Osteocyte (in vitro differentiated cells): ENCODE measurements at regions not wholly inside any gene's neighbourhood (a gene's known extent, or its start where the extent isn't known, plus 50 kb on each side); places are given as distances from the start of the nearest gene placed in this dataset.

Experiments used
- DNase-seq: peaks from one replicate; pipeline ENCODE4 v3.0.0; 2021; ENCODE audit warnings: mixed read lengths; ENCODE audit not compliant: unreplicated experiment; ENCODE audit errors: extremely low spot score
- H3K27ac Mint-ChIP-seq: one replicate; pipeline ENCODE4 v1.8.0; 2021; ENCODE audit warnings: mild to moderate bottlenecking, mixed read lengths; ENCODE audit not compliant: unreplicated experiment
- H3K27me3 Mint-ChIP-seq: one replicate; pipeline ENCODE4 v1.8.0; 2021; ENCODE audit warnings: mixed read lengths; ENCODE audit not compliant: unreplicated experiment
- H3K36me3 Mint-ChIP-seq: one replicate; pipeline ENCODE4 v1.8.0; 2021; ENCODE audit warnings: mixed read lengths; ENCODE audit not compliant: unreplicated experiment
- H3K4me1 Mint-ChIP-seq: one replicate; pipeline ENCODE4 v1.8.0; 2021; ENCODE audit warnings: mixed read lengths; ENCODE audit not compliant: unreplicated experiment
- H3K4me3 Mint-ChIP-seq: one replicate; pipeline ENCODE4 v1.8.0; 2021; ENCODE audit warnings: mild to moderate bottlenecking, moderate library complexity, mixed read lengths; ENCODE audit not compliant: unreplicated experiment
- H3K9me3 Mint-ChIP-seq: one replicate; pipeline ENCODE4 v1.8.0; 2021; ENCODE audit warnings: mixed read lengths; ENCODE audit not compliant: unreplicated experiment
- TF ChIP-seq, protein P1 (sequence below): fragments of 200-600 bp; sonication (generic); IDR thresholded peaks from 2 replicates; pipeline ENCODE4 v1.5.0; 2021; ENCODE audit warnings: antibody characterized with exemption, mild to moderate bottlenecking, moderate library complexity

DNA sequence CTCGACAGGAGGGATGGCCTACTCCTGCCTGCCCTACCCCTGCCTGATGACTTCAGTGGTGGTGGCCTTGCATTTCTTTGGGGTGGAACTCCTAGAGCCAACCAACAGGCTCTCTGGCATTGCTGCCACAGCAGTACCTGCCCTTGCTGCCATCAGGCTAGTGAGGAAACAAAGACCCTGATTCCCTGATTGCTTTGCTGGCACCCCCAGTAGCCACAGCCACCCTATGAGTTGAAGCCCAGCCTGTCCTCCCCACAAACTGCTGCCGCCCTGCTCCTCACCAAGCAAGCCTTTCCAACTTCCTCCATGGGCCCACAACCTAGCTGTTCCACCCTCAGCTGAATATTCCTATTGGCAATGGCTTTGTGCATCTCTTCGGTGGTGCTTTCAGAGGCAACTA, 52.5 kb upstream of the KHDRBS2 start:
- H3K27ac Mint-ChIP-seq = no peak overlapping the region
- DNase-seq = no peak
- no peaks in the 10 kb centered on the region for H3K4me1 Mint-ChIP-seq
- H3K27me3 Mint-ChIP-seq = no peaks in the 10 kb centered on the region
- no peaks in the 10 kb centered on the region for H3K36me3 Mint-ChIP-seq
- no peak overlapping the region for H3K4me3 Mint-ChIP-seq
- TF ChIP-seq, protein P1, sequence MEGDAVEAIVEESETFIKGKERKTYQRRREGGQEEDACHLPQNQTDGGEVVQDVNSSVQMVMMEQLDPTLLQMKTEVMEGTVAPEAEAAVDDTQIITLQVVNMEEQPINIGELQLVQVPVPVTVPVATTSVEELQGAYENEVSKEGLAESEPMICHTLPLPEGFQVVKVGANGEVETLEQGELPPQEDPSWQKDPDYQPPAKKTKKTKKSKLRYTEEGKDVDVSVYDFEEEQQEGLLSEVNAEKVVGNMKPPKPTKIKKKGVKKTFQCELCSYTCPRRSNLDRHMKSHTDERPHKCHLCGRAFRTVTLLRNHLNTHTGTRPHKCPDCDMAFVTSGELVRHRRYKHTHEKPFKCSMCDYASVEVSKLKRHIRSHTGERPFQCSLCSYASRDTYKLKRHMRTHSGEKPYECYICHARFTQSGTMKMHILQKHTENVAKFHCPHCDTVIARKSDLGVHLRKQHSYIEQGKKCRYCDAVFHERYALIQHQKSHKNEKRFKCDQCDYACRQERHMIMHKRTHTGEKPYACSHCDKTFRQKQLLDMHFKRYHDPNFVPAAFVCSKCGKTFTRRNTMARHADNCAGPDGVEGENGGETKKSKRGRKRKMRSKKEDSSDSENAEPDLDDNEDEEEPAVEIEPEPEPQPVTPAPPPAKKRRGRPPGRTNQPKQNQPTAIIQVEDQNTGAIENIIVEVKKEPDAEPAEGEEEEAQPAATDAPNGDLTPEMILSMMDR = no peak
- H3K9me3 Mint-ChIP-seq = peaks cover 39% of the 10 kb centered on the region
